H9 (cell line): ENCODE measurements at regions not wholly inside any gene's neighbourhood (a gene's known extent, or its start where the extent isn't known, plus 50 kb on each side); places are given as distances from the start of the nearest gene placed in this dataset.

ENCODE experiments used
- DNase-seq: peaks from one replicate; pipeline ENCODE4 v3.0.0-alpha.2; 2017
- H2AFZ ChIP-seq: one replicate; pipeline ENCODE4 v1.6.1; 2013; ENCODE audit warnings: mild to moderate bottlenecking, low read length, control low read depth, moderate library complexity
- H2AK5ac ChIP-seq: 2 replicates; pipeline ENCODE4 v1.6.1; 2013; ENCODE audit warnings: low read length, control low read depth, mixed read lengths; ENCODE audit not compliant: insufficient read length
- H2BK120ac ChIP-seq: one replicate; pipeline ENCODE4 v1.6.1; 2013; ENCODE audit warnings: low read depth, mild to moderate bottlenecking, low read length, control low read depth, inconsistent platforms; ENCODE audit not compliant: poor library complexity, severe bottlenecking
- H2BK12ac ChIP-seq: 2 replicates; pipeline ENCODE4 v1.6.1; 2013; ENCODE audit warnings: low read length, control low read depth, mixed read lengths, low read depth; ENCODE audit not compliant: insufficient read length
- H2BK15ac ChIP-seq: 2 replicates; pipeline ENCODE4 v1.6.1; 2013; ENCODE audit warnings: low read depth, low read length, control low read depth
- H2BK20ac ChIP-seq: one replicate; pipeline ENCODE4 v1.6.1; 2013; ENCODE audit warnings: low read depth, mild to moderate bottlenecking, low read length, control low read depth, inconsistent platforms; ENCODE audit not compliant: poor library complexity, severe bottlenecking
- H2BK5ac ChIP-seq: 2 replicates; pipeline ENCODE4 v1.6.1; 2013; ENCODE audit warnings: low read length, control low read depth, mixed read lengths; ENCODE audit not compliant: insufficient read length
- H3K14ac ChIP-seq: 2 replicates; pipeline ENCODE4 v1.6.1; 2013; ENCODE audit warnings: low read length, control low read depth; ENCODE audit not compliant: insufficient read depth
- H3K18ac ChIP-seq: 2 replicates; pipeline ENCODE4 v1.6.1; 2013; ENCODE audit warnings: low read depth, mild to moderate bottlenecking, mixed read lengths, low read length, control low read depth; ENCODE audit not compliant: insufficient read length
- H3K23ac ChIP-seq: 2 replicates; pipeline ENCODE4 v1.6.1; 2013; ENCODE audit warnings: low read length, control low read depth, mixed read lengths, low read depth; ENCODE audit not compliant: insufficient read length
- H3K23me2 ChIP-seq: 2 replicates; pipeline ENCODE4 v1.6.1; 2013; ENCODE audit warnings: low read depth, mild to moderate bottlenecking, mixed read lengths, low read length, control low read depth; ENCODE audit not compliant: insufficient read length, poor library complexity, severe bottlenecking
- H3K27ac ChIP-seq: 2 replicates; pipeline ENCODE4 v1.5.1; 2013; ENCODE audit warnings: low read length, control low read depth, mixed read lengths, low read depth; ENCODE audit not compliant: insufficient read length
- H3K27me3 ChIP-seq: 2 replicates; pipeline ENCODE4 v1.6.1; 2013; ENCODE audit warnings: low read length, control low read depth, inconsistent platforms; ENCODE audit not compliant: insufficient read depth
- H3K4ac ChIP-seq: 2 replicates; pipeline ENCODE4 v1.6.1; 2013; ENCODE audit warnings: low read depth, mild to moderate bottlenecking, control low read depth, inconsistent platforms, low read length, moderate library complexity
- H3K4me1 ChIP-seq: 2 replicates; pipeline ENCODE4 v1.6.1; 2013; ENCODE audit warnings: low read length, control low read depth, inconsistent platforms; ENCODE audit not compliant: insufficient read depth
- H3K4me2 ChIP-seq: 2 replicates; pipeline ENCODE4 v1.6.1; 2013; ENCODE audit warnings: low read length, control low read depth, mixed read lengths; ENCODE audit not compliant: insufficient read length, insufficient read depth
- H3K56ac ChIP-seq: 2 replicates; pipeline ENCODE4 v1.6.1; 2013; ENCODE audit warnings: low read depth, mild to moderate bottlenecking, mixed read lengths, low read length, control low read depth; ENCODE audit not compliant: insufficient read length
- H3K79me1 ChIP-seq: 2 replicates; pipeline ENCODE4 v1.6.1; 2013; ENCODE audit warnings: low read depth, mild to moderate bottlenecking, moderate library complexity, low read length, control low read depth, inconsistent platforms; ENCODE audit not compliant: insufficient read depth, poor library complexity, severe bottlenecking
- H3K79me2 ChIP-seq: 2 replicates; pipeline ENCODE4 v1.6.1; 2013; ENCODE audit warnings: low read length, control low read depth, inconsistent platforms; ENCODE audit not compliant: insufficient read depth
- H3K9ac ChIP-seq: 2 replicates; pipeline ENCODE4 v1.6.1; 2013; ENCODE audit warnings: low read length, control low read depth, mixed read lengths; ENCODE audit not compliant: insufficient read length; ENCODE audit errors: extremely low read depth
- H3K9me3 ChIP-seq: one replicate; pipeline ENCODE4 v1.6.1; 2013; ENCODE audit warnings: low read depth, low read length, inconsistent platforms; ENCODE audit not compliant: control insufficient read depth
- H3T11ph ChIP-seq: one replicate; pipeline ENCODE4 v1.6.1; 2013; ENCODE audit warnings: mild to moderate bottlenecking, low read length, control low read depth, inconsistent platforms
- H4K20me1 ChIP-seq: one replicate; pipeline ENCODE4 v1.6.1; 2013; ENCODE audit not compliant: control insufficient read depth, insufficient read length, insufficient read depth
- H4K5ac ChIP-seq: 2 replicates; pipeline ENCODE4 v1.6.1; 2013; ENCODE audit warnings: low read depth, mild to moderate bottlenecking, mixed read lengths, low read length, control low read depth; ENCODE audit not compliant: insufficient read length
- H4K8ac ChIP-seq: replicated peaks from 2 replicates; pipeline ENCODE4 v1.6.1; 2013; ENCODE audit warnings: low read length, control low read depth, mixed read lengths, low read depth; ENCODE audit not compliant: insufficient read length
- H4K91ac ChIP-seq: 2 replicates; pipeline ENCODE4 v1.6.1; 2013; ENCODE audit warnings: low read depth, mild to moderate bottlenecking, moderate library complexity, mixed read lengths, low read length, control low read depth; ENCODE audit not compliant: insufficient read length
- H3K27ac Mint-ChIP-seq, 3 experiments: 2 replicates in 2 of 3; 3 replicates in 1 of 3; pipeline ENCODE4 v1.8.0; 2020 to 2021; ENCODE audit warnings: mixed read lengths in 3 of 3, mild to moderate bottlenecking in 1 of 3, moderate library complexity in 1 of 3
- H3K27me3 Mint-ChIP-seq: 2 replicates; pipeline ENCODE4 v1.8.0; 2021; ENCODE audit warnings: low read depth, mild to moderate bottlenecking, moderate library complexity, mixed read lengths
- H3K36me3 Mint-ChIP-seq, 3 experiments: 2 replicates in 2 of 3; 3 replicates in 1 of 3; pipeline ENCODE4 v1.8.0; 2020 to 2021; ENCODE audit warnings: low read depth in 3 of 3, mixed read lengths in 3 of 3; ENCODE audit not compliant: insufficient read depth in 1 of 3
- H3K4me1 Mint-ChIP-seq, 2 experiments: 2 replicates each; pipeline ENCODE4 v1.8.0; 2020; ENCODE audit warnings: mixed read lengths in 2 of 2
- H3K4me3 Mint-ChIP-seq, 2 experiments: 2 replicates in 1 of 2; 3 replicates in 1 of 2; pipeline ENCODE4 v1.8.0; 2020 to 2021; ENCODE audit warnings: mild to moderate bottlenecking in 2 of 2, mixed read lengths in 2 of 2, moderate library complexity in 1 of 2
- H3K9me3 Mint-ChIP-seq, 2 experiments: 2 replicates in 1 of 2; 3 replicates in 1 of 2; pipeline ENCODE4 v1.8.0; 2020; ENCODE audit warnings: mild to moderate bottlenecking in 2 of 2, mixed read lengths in 2 of 2, moderate library complexity in 1 of 2
- WGBS: extraction: QIAGEN DNeasy Blood & Tissue Kit; methylation state at CpG from one replicate; pipeline ENCODE4 v1.1.7; 2013; ENCODE audit warnings: missing lambda C conversion rate, low lambda C conversion rate, mixed read lengths; ENCODE audit not compliant: insufficient read length; ENCODE audit errors: extremely low coverage; 5-methylcytosine and 5-hydroxymethylcytosine counted together
- TF ChIP-seq, protein P1 (sequence below): fragments of 200-600 bp; sonication (generic); conservative IDR thresholded peaks from 3 replicates; pipeline ENCODE4 v1.8.0; 2021; ENCODE audit warnings: antibody characterized with exemption, mild to moderate bottlenecking

DNA sequence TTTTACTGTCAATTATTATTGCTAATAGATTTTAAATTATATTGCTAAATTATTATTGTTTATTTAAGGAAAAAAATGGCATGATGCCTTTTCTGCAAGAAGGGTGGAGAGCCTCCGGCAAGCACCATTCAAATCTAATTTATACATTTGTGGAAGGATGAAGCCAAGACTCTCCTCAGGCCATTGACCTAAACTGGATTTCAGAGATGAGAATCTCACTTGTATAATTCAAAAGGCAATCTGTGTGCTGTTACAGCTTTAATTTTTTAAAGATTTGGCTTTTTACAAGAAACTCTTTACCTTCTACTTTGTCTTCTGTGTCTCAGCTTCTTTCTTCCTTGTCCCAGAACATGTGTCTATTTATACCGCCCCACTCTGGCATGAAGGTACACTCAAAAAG, 722.5 kb downstream of the ETS1 start:
- no CpG with 5 or more reads among the region's 2 CpGs for WGBS
- Histone ChIP-seq H4K91ac (no peak overlapping the region), H4K5ac (no peak overlapping the region), H3T11ph (no peak overlapping the region), H2BK5ac (no peak overlapping the region), H2BK12ac (no peak overlapping the region), H3K27me3 (no peaks in the 10 kb centered on the region), H3K4ac (no peak overlapping the region), H3K4me2 (no peak overlapping the region), H3K79me1 (no peaks in the 10 kb centered on the region), H3K18ac (no peak overlapping the region), H2BK20ac (no peak overlapping the region), H3K79me2 (no peaks in the 10 kb centered on the region), H3K27ac (no peak overlapping the region), H3K4me1 (no peaks in the 10 kb centered on the region), H4K8ac (no peak overlapping the region), H3K23ac (no peak overlapping the region), H3K14ac (no peak overlapping the region), H3K9ac (no peak overlapping the region), H2AK5ac (no peak overlapping the region), H2BK120ac (no peak overlapping the region), H3K23me2 (no peaks in the 10 kb centered on the region), H2AFZ (no peak overlapping the region), H3K9me3 (no peaks in the 10 kb centered on the region), H4K20me1 (no peaks in the 10 kb centered on the region), H2BK15ac (no peak overlapping the region), H3K56ac (no peak overlapping the region)
- Mint-ChIP-seq H3K9me3 (no peaks in the 10 kb centered on the region), H3K4me3 (no peak overlapping the region), H3K27ac (no peak overlapping the region), H3K36me3 (no peaks in the 10 kb centered on the region), H3K4me1 (no peaks in the 10 kb centered on the region), H3K27me3 (no peaks in the 10 kb centered on the region)
- TF ChIP-seq, protein P1, sequence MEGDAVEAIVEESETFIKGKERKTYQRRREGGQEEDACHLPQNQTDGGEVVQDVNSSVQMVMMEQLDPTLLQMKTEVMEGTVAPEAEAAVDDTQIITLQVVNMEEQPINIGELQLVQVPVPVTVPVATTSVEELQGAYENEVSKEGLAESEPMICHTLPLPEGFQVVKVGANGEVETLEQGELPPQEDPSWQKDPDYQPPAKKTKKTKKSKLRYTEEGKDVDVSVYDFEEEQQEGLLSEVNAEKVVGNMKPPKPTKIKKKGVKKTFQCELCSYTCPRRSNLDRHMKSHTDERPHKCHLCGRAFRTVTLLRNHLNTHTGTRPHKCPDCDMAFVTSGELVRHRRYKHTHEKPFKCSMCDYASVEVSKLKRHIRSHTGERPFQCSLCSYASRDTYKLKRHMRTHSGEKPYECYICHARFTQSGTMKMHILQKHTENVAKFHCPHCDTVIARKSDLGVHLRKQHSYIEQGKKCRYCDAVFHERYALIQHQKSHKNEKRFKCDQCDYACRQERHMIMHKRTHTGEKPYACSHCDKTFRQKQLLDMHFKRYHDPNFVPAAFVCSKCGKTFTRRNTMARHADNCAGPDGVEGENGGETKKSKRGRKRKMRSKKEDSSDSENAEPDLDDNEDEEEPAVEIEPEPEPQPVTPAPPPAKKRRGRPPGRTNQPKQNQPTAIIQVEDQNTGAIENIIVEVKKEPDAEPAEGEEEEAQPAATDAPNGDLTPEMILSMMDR: no peak
- DNase-seq: no peak
